ENCODE measurements at regions not wholly inside any gene's neighbourhood (a gene's known extent, or its start where the extent isn't known, plus 50 kb on each side); places are given as distances from the start of the nearest gene placed in this dataset.
"Not testable (repeated sequence)": the region's sequence is repeated elsewhere in the genome, so short reads cannot be mapped to it uniquely, and the experiment has no call there.

DNA sequence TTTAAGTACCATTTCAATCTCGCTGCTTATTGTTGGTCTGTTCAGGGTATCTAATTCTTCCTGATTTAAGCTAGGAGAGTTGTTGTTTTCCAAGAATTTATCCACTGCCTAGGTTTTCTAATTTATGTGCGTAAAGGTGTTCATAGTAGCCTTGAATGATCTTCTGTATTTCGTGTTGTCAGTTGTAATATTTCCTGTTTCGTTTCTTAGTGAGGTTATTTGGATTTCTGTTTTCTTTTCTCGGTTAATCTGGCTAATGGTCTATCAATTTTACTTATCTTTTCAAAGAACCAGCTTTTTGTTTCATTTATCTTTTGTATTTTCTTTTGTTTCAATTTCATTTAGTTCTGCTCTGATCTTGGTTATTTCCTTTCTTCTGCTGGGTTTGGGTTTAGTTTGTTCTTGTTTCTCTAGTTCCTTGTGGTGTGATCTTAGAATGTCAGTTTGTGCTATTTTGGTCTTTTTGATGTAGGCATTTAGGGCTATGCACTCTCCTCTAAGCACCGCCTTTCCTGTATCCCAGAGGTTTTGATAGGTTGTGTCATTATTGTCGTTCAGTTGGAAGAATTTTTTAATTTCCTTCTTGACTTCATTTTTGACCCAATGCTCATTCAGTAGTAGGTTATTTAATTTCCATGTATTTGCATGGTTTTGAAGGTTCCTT, 92.5 kb upstream of the CSRP2 start:
- H3K36me3 Mint-ChIP-seq; POLR2A ChIA-PET; CTCF ChIA-PET; H3K4me1 Mint-ChIP-seq; H3K27ac Mint-ChIP-seq; DNase-seq; H3K9me3 ChIP-seq (ENCODE audit: low read length); H3K27ac ChIP-seq (ENCODE audit: low read depth, low read length); H3K9me3 Mint-ChIP-seq; H3K36me3 ChIP-seq (ENCODE audit: insufficient read depth, low read length); H3K4me1 ChIP-seq (ENCODE audit: insufficient read depth, low read length); H3K4me3 ChIP-seq (ENCODE audit: low read length); H3K27me3 ChIP-seq (ENCODE audit: insufficient read depth, low read length, poor library complexity, severe bottlenecking): not testable (repeated sequence)
- H3K4me3 Mint-ChIP-seq, result peak overlapping the region in 1 of 7 donors; percentile 1
- peaks cover 9 to 14% of the 10 kb centered on the region in 2 donors for H3K27me3 Mint-ChIP-seq

DNA sequence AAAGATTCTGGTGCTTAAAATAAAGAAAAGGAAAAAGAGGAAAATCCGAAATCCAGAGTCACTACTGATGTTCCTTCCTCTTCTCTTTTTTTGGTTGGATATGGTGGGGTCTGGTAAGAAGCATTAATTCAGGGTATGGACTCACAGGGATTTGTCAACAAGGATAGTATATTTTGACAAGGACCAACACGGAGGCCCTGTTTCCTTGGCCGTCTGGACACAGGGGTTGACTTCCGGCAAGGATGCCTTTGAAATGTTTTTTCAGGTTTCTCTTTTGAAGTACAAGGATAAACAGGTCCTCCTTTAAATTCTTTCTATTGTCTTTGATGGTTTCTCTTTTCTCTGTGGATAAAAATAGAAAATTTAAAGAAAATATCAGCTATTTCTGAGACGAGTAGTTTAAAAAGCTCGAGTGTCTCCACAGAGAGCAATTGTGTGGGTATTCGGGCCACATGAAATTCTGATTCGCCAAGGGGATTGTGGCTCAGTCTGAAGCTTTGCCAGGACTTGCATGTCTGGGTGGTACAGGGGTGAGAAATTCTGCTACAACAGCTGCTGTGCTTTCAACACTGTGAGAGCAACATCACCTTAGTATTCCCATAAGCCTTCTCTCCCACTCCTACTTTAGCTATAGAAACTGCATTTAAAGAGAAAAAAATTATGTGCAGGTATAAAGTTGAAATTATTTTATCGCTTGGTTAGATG, 88.5 kb upstream of the CSRP2 start:
- DNase-seq, result no peak
- ChIA-PET CTCF (no interaction called here), POLR2A (no interaction called here)
- H3K4me3 ChIP-seq (ENCODE audit: low read length), result no peak overlapping the region
- Mint-ChIP-seq H3K27ac (no peak overlapping the region), H3K4me3 (no peak overlapping the region), H3K4me1 (peaks cover 0 to 2% (median 0%) of the 10 kb centered on the region in 3 donors), H3K9me3 (peaks cover 0 to 8% (median 0%) of the 10 kb centered on the region in 5 donors), H3K36me3 (no peaks in the 10 kb centered on the region), H3K27me3 (peaks cover 4 to 16% of the 10 kb centered on the region in 2 donors)
- H3K9me3 ChIP-seq (ENCODE audit: low read length), result no peaks in the 10 kb centered on the region
- no peaks in the 10 kb centered on the region for H3K4me1 ChIP-seq (ENCODE audit: insufficient read depth, low read length)
- no peaks in the 10 kb centered on the region for H3K27me3 ChIP-seq (ENCODE audit: insufficient read depth, low read length, poor library complexity, severe bottlenecking)
- no peaks in the 10 kb centered on the region for H3K36me3 ChIP-seq (ENCODE audit: insufficient read depth, low read length)
- no peak overlapping the region for H3K27ac ChIP-seq (ENCODE audit: low read depth, low read length)

GRCh38 chr12:76964784-76965571, 86.2 kb upstream of the CSRP2 start:
- Mint-ChIP-seq H3K36me3 (no peaks in the 10 kb centered on the region), H3K27me3 (peaks cover 3 to 24% of the 10 kb centered on the region in 2 donors), H3K4me1 (no peaks in the 10 kb centered on the region), H3K4me3 (no peak overlapping the region), H3K27ac (no peak overlapping the region), H3K9me3 (peaks cover 0 to 8% (median 0%) of the 10 kb centered on the region in 5 donors)
- Histone ChIP-seq H3K27ac (ENCODE audit: low read depth, low read length) (no peak overlapping the region), H3K36me3 (ENCODE audit: insufficient read depth, low read length) (no peaks in the 10 kb centered on the region), H3K27me3 (ENCODE audit: insufficient read depth, low read length, poor library complexity, severe bottlenecking) (no peaks in the 10 kb centered on the region), H3K4me1 (ENCODE audit: insufficient read depth, low read length) (no peaks in the 10 kb centered on the region), H3K4me3 (ENCODE audit: low read length) (no peak overlapping the region), H3K9me3 (ENCODE audit: low read length) (no peaks in the 10 kb centered on the region)
- CTCF ChIA-PET, result interaction anchor here (1.3 kb wide), 1 partner anchor 46 kb away, joined by 3 read pairs; no protein-coding TSS in a partner anchor
- POLR2A ChIA-PET, result no interaction called here
- DNase-seq, result no peak

- H3K27me3 ChIP-seq (ENCODE audit: insufficient read depth, low read length, poor library complexity, severe bottlenecking), result no peaks in the 10 kb centered on the region
- ChIA-PET CTCF (no interaction called here), POLR2A (no interaction called here)
- Mint-ChIP-seq H3K27me3 (peaks cover 0 to 24% of the 10 kb centered on the region in 2 donors), H3K9me3 (peaks cover 0 to 2% (median 0%) of the 10 kb centered on the region in 5 donors), H3K4me1 (no peaks in the 10 kb centered on the region), H3K4me3 (no peak overlapping the region), H3K36me3 (no peaks in the 10 kb centered on the region), H3K27ac (no peak overlapping the region)
- no peaks in the 10 kb centered on the region for H3K4me1 ChIP-seq (ENCODE audit: insufficient read depth, low read length)
- no peak overlapping the region for H3K27ac ChIP-seq (ENCODE audit: low read depth, low read length)
- no peaks in the 10 kb centered on the region for H3K36me3 ChIP-seq (ENCODE audit: insufficient read depth, low read length)
- H3K4me3 ChIP-seq (ENCODE audit: low read length), result no peak overlapping the region
- DNase-seq, result no peak
- no peaks in the 10 kb centered on the region for H3K9me3 ChIP-seq (ENCODE audit: low read length)
These were observed 83.3 kb upstream of the CSRP2 start for GRCh38 chr12:76962099-76962498.

GRCh38 chr12:76957301-76957700, 78.5 kb upstream of the CSRP2 start:
- ChIA-PET CTCF (no interaction called here), POLR2A (no interaction called here)
- no peaks in the 10 kb centered on the region for H3K9me3 ChIP-seq (ENCODE audit: low read length)
- peaks cover 0 to 2% (median 0%) of the 10 kb centered on the region in 5 donors for H3K9me3 Mint-ChIP-seq
- DNase-seq, result no peak
- H3K4me3 ChIP-seq (ENCODE audit: low read length), result no peak overlapping the region
- H3K4me3 Mint-ChIP-seq, result no peak overlapping the region
- H3K27me3 Mint-ChIP-seq, result peaks cover 0 to 22% of the 10 kb centered on the region in 2 donors
- no peaks in the 10 kb centered on the region for H3K4me1 ChIP-seq (ENCODE audit: insufficient read depth, low read length)
- H3K4me1 Mint-ChIP-seq, result no peaks in the 10 kb centered on the region
- H3K36me3 Mint-ChIP-seq, result no peaks in the 10 kb centered on the region
- no peaks in the 10 kb centered on the region for H3K27me3 ChIP-seq (ENCODE audit: insufficient read depth, low read length, poor library complexity, severe bottlenecking)
- no peak overlapping the region for H3K27ac ChIP-seq (ENCODE audit: low read depth, low read length)
- H3K27ac Mint-ChIP-seq, result no peak overlapping the region
- H3K36me3 ChIP-seq (ENCODE audit: insufficient read depth, low read length), result no peaks in the 10 kb centered on the region

DNA sequence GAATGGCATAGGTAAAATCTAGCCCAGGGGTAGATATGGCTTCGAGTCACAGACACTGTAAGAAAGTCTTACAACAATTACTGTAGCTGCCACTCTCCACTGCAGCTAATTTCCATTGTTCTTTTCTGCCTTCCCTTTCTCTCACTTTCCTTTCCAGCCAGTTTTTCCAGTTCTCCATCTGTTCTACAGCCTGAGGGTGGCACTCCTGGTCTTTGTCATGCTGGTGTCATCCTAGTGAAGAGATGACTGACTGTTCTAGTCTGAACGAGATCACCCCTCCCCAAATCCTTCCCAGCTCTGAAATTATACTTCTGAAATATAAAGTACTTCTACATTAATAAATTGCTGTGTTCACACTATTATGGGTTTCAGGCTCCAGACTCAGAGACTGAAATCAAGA, 74.2 kb upstream of the CSRP2 start:
- no peaks in the 10 kb centered on the region for H3K9me3 ChIP-seq (ENCODE audit: low read length)
- Mint-ChIP-seq H3K27me3 (peaks cover 5 to 29% of the 10 kb centered on the region in 2 donors), H3K4me1 (no peaks in the 10 kb centered on the region), H3K36me3 (no peaks in the 10 kb centered on the region), H3K27ac (no peak overlapping the region), H3K9me3 (no peaks in the 10 kb centered on the region), H3K4me3 (no peak overlapping the region)
- H3K4me3 ChIP-seq (ENCODE audit: low read length), result no peak overlapping the region
- H3K36me3 ChIP-seq (ENCODE audit: insufficient read depth, low read length), result no peaks in the 10 kb centered on the region
- CTCF ChIA-PET, result no interaction called here
- POLR2A ChIA-PET, result no interaction called here
- H3K27ac ChIP-seq (ENCODE audit: low read depth, low read length), result no peak overlapping the region
- no peak for DNase-seq
- no peaks in the 10 kb centered on the region for H3K27me3 ChIP-seq (ENCODE audit: insufficient read depth, low read length, poor library complexity, severe bottlenecking)
- H3K4me1 ChIP-seq (ENCODE audit: insufficient read depth, low read length), result no peaks in the 10 kb centered on the region

DNA sequence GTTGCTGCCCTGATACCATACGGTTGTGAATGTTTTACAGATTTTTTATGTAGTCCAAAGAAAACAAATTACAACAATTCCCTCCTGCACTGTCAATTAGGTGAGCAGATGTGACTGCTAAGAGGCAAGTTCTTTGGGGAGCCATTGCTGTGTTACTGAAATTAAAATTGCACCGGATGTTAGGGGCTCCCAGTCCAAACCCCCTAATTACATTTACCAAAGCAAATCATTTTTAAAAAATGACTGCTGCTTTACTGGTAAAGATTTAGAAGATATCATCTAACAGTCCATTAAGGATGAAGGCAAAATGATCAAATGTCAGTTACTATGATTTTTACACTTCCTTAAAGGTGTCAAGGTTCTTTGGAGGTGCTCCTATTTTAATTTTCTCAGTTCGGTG, 70.1 kb upstream of the CSRP2 start:
- H3K9me3 ChIP-seq (ENCODE audit: low read length), result no peaks in the 10 kb centered on the region
- no peak overlapping the region for H3K27ac ChIP-seq (ENCODE audit: low read depth, low read length)
- H3K9me3 Mint-ChIP-seq, result no peaks in the 10 kb centered on the region
- no peak overlapping the region for H3K4me3 Mint-ChIP-seq
- ChIA-PET POLR2A (no interaction called here), CTCF (no interaction called here)
- H3K4me1 ChIP-seq (ENCODE audit: insufficient read depth, low read length), result no peaks in the 10 kb centered on the region
- H3K36me3 ChIP-seq (ENCODE audit: insufficient read depth, low read length), result no peaks in the 10 kb centered on the region
- no peak overlapping the region for H3K27ac Mint-ChIP-seq
- H3K4me1 Mint-ChIP-seq, result no peaks in the 10 kb centered on the region
- peaks cover 6 to 24% of the 10 kb centered on the region in 2 donors for H3K27me3 Mint-ChIP-seq
- no peaks in the 10 kb centered on the region for H3K27me3 ChIP-seq (ENCODE audit: insufficient read depth, low read length, poor library complexity, severe bottlenecking)
- H3K4me3 ChIP-seq (ENCODE audit: low read length), result no peak overlapping the region
- H3K36me3 Mint-ChIP-seq, result no peaks in the 10 kb centered on the region
- no peak for DNase-seq

DNA sequence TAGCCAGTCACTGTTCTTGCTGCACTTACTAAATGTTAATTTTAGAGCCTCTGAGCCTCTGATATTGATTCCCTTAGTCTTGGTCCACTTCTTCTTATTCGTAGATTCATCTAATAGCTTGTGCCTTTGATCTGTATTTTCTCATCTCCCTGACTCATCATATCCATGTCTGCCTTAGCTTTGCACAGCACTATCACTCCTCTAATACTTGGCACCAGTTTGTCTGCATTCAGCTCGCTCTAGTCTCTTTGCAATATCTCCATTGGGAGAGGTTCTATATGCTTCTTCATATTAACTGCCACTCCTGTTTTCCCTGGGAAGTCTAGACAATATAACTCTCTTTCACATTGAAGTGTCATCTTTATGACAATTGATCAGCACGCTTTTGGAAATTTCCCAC, 68.5 kb upstream of the CSRP2 start:
- no peaks in the 10 kb centered on the region for H3K9me3 Mint-ChIP-seq
- CTCF ChIA-PET, result no interaction called here
- no peaks in the 10 kb centered on the region for H3K4me1 Mint-ChIP-seq
- H3K27me3 Mint-ChIP-seq, result peaks cover 6 to 13% of the 10 kb centered on the region in 2 donors
- H3K4me3 Mint-ChIP-seq, result no peak overlapping the region
- no peak for DNase-seq
- H3K36me3 Mint-ChIP-seq, result no peaks in the 10 kb centered on the region
- H3K27ac Mint-ChIP-seq, result no peak overlapping the region
- no peak overlapping the region for H3K27ac ChIP-seq (ENCODE audit: low read depth, low read length)
- H3K4me1 ChIP-seq (ENCODE audit: insufficient read depth, low read length), result no peaks in the 10 kb centered on the region
- no peak overlapping the region for H3K4me3 ChIP-seq (ENCODE audit: low read length)
- H3K27me3 ChIP-seq (ENCODE audit: insufficient read depth, low read length, poor library complexity, severe bottlenecking), result no peaks in the 10 kb centered on the region
- no peaks in the 10 kb centered on the region for H3K36me3 ChIP-seq (ENCODE audit: insufficient read depth, low read length)
- no peaks in the 10 kb centered on the region for H3K9me3 ChIP-seq (ENCODE audit: low read length)
- POLR2A ChIA-PET, result no interaction called here

Measured in CD8-positive, alpha-beta memory T cell (primary cell).